GM19035 (cell line): ENCODE measurements at regions not wholly inside any gene's neighbourhood (a gene's known extent, or its start where the extent isn't known, plus 50 kb on each side); places are given as distances from the start of the nearest gene placed in this dataset.
"Not testable (repeated sequence)": the region's sequence is repeated elsewhere in the genome, so short reads cannot be mapped to it uniquely, and the experiment has no call there.

Source experiments
- ATAC-seq: cut with Tn5 transposase; IDR thresholded peaks from one replicate; pipeline ENCODE4 v1.9.1; 2021; ENCODE audit not compliant: unreplicated experiment

GRCh38 chr13:81230386-81230785 is 889.5 kb upstream of the SPRY2 start:
- no peak for ATAC-seq

GRCh38 chr13:81226830-81227229 is 885.9 kb upstream of the SPRY2 start:
- not testable (repeated sequence) for ATAC-seq

- no peak for ATAC-seq
These were observed 883.4 kb upstream of the SPRY2 start for GRCh38 chr13:81224209-81224833.

- no peak for ATAC-seq
These were observed 882.9 kb upstream of the SPRY2 start for GRCh38 chr13:81223778-81224177.

- no peak for ATAC-seq
These were observed 870.8 kb upstream of the SPRY2 start for GRCh38 chr13:81211713-81212112.

- no peak for ATAC-seq
These were observed 866.7 kb upstream of the SPRY2 start for GRCh38 chr13:81207636-81208035.

- no peak for ATAC-seq
These were observed 866.3 kb upstream of the SPRY2 start for GRCh38 chr13:81207231-81207630.

- ATAC-seq = no peak
These were observed 862.9 kb upstream of the SPRY2 start for GRCh38 chr13:81203783-81204182.

GRCh38 chr13:81199956-81200355 is 859.0 kb upstream of the SPRY2 start:
- ATAC-seq = no peak

- no peak for ATAC-seq
These were observed 857.0 kb upstream of the SPRY2 start for GRCh38 chr13:81197966-81198365.

- no peak for ATAC-seq
These were observed 856.6 kb upstream of the SPRY2 start for GRCh38 chr13:81197483-81197882.

GRCh38 chr13:81194362-81194761 is 853.4 kb upstream of the SPRY2 start:
- no peak for ATAC-seq

- ATAC-seq = no peak
These were observed 843.8 kb upstream of the SPRY2 start for GRCh38 chr13:81184556-81185265.

- no peak for ATAC-seq
These were observed 831.7 kb upstream of the SPRY2 start for GRCh38 chr13:81172603-81173002.

GRCh38 chr13:81171065-81171647 is 830.2 kb upstream of the SPRY2 start:
- no peak for ATAC-seq

GRCh38 chr13:81163823-81164222 is 822.9 kb upstream of the SPRY2 start:
- not testable (repeated sequence) for ATAC-seq

- ATAC-seq = no peak
These were observed 812.6 kb upstream of the SPRY2 start for GRCh38 chr13:81153478-81153877.

GRCh38 chr13:81148822-81149221 is 807.9 kb upstream of the SPRY2 start:
- ATAC-seq = no peak

GRCh38 chr13:81146576-81146975 is 805.6 kb upstream of the SPRY2 start:
- ATAC-seq = not testable (repeated sequence)

- ATAC-seq = no peak
These were observed 801.5 kb upstream of the SPRY2 start for GRCh38 chr13:81142306-81142999.

- ATAC-seq = no peak
These were observed 799.7 kb upstream of the SPRY2 start for GRCh38 chr13:81140675-81141074.

GRCh38 chr13:81139987-81140386 is 799.1 kb upstream of the SPRY2 start:
- no peak for ATAC-seq
